ENCODE measurements at regions not wholly inside any gene's neighbourhood (a gene's known extent, or its start where the extent isn't known, plus 50 kb on each side); places are given as distances from the start of the nearest gene placed in this dataset.

- TF ChIP-seq ZBTB43 (CRISPR knock-in tag; IDR thresholded peaks at IDR 0.05) (no peak), ATF2 (CRISPR knock-in tag; IDR thresholded peaks at IDR 0.05; ENCODE audit: borderline replicate concordance, low read depth) (no peak), SP1 (CRISPR knock-in tag; conservative IDR thresholded peaks at IDR 0.05) (no peak)
These were observed 50.2 kb upstream of the LHX8 start for GRCh38 chr1:75083848-75084514.

All from WTC11 (cell line).